OCI-LY7 (cell line): ENCODE measurements at regions not wholly inside any gene's neighbourhood (a gene's known extent, or its start where the extent isn't known, plus 50 kb on each side); places are given as distances from the start of the nearest gene placed in this dataset.

Experiments
- CTCF ChIP-seq: fragments of 200-600 bp; sonication (generic); conservative IDR thresholded peaks from 2 replicates; pipeline ENCODE4 v1.5.1; 2014; ENCODE audit warnings: mild to moderate bottlenecking, antibody characterized with exemption, low read length, moderate library complexity, mixed read lengths
- EZH2phosphoT487 ChIP-seq: fragments of 200-600 bp; sonication (generic); IDR thresholded peaks from 2 replicates; pipeline ENCODE4 v1.6.1; 2018; ENCODE audit warnings: low read depth, borderline replicate concordance, mild to moderate bottlenecking, mixed run types, antibody characterized with exemption, low read length, moderate library complexity, mixed read lengths

- TF ChIP-seq CTCF (no peak), EZH2phosphoT487 (no peak)
These were observed 205.7 kb downstream of the ZIC5 start for GRCh38 chr13:99765869-99766268.
